ENCODE measurements at regions not wholly inside any gene's neighbourhood (a gene's known extent, or its start where the extent isn't known, plus 50 kb on each side); places are given as distances from the start of the nearest gene placed in this dataset.

- no peak for DNase-seq (ENCODE audit: low read depth in 1 of 2, low spot score in 1 of 2)
These were observed 208.2 kb upstream of the INHBA start for GRCh38 chr7:41910940-41911600.

- DNase-seq (ENCODE audit: low read depth in 1 of 2, low spot score in 1 of 2), result no peak
These were observed 204.6 kb upstream of the INHBA start for GRCh38 chr7:41907444-41907843.

- no peak for DNase-seq (ENCODE audit: low read depth in 1 of 2, low spot score in 1 of 2)
These were observed 197.6 kb upstream of the INHBA start for GRCh38 chr7:41900532-41900931.

- no peak for DNase-seq (ENCODE audit: low read depth in 1 of 2, low spot score in 1 of 2)
These were observed 197.0 kb upstream of the INHBA start for GRCh38 chr7:41899823-41900433.

- DNase-seq (ENCODE audit: low read depth in 1 of 2, low spot score in 1 of 2), result no peak
These were observed 190.8 kb upstream of the INHBA start for GRCh38 chr7:41893656-41894055.

GRCh38 chr7:41892356-41893100 is 189.6 kb upstream of the INHBA start:
- DNase-seq (ENCODE audit: low read depth in 1 of 2, low spot score in 1 of 2), result no peak

- no peak for DNase-seq (ENCODE audit: low read depth in 1 of 2, low spot score in 1 of 2)
These were observed 189.1 kb upstream of the INHBA start for GRCh38 chr7:41891950-41892349.

- DNase-seq (ENCODE audit: low read depth in 1 of 2, low spot score in 1 of 2), result no peak
These were observed 187.9 kb upstream of the INHBA start for GRCh38 chr7:41890631-41891274.

GRCh38 chr7:41889472-41889871 is 186.6 kb upstream of the INHBA start:
- DNase-seq (ENCODE audit: low read depth in 1 of 2, low spot score in 1 of 2), result no peak

- no peak for DNase-seq (ENCODE audit: low read depth in 1 of 2, low spot score in 1 of 2)
These were observed 186.2 kb upstream of the INHBA start for GRCh38 chr7:41889040-41889439.

GRCh38 chr7:41887416-41887815 is 184.5 kb upstream of the INHBA start:
- DNase-seq (ENCODE audit: low read depth in 1 of 2, low spot score in 1 of 2), result no peak

GRCh38 chr7:41886901-41887311 is 184.0 kb upstream of the INHBA start:
- DNase-seq (ENCODE audit: low read depth in 1 of 2, low spot score in 1 of 2), result no peak

GRCh38 chr7:41886262-41886900 is 183.5 kb upstream of the INHBA start:
- DNase-seq (ENCODE audit: low read depth in 1 of 2, low spot score in 1 of 2), result no peak

GRCh38 chr7:41885748-41886147 is 182.9 kb upstream of the INHBA start:
- DNase-seq (ENCODE audit: low read depth in 1 of 2, low spot score in 1 of 2), result no peak

GRCh38 chr7:41885078-41885477 is 182.2 kb upstream of the INHBA start:
- no peak for DNase-seq (ENCODE audit: low read depth in 1 of 2, low spot score in 1 of 2)

GRCh38 chr7:41882745-41883420 is 180.0 kb upstream of the INHBA start:
- DNase-seq (ENCODE audit: low read depth in 1 of 2, low spot score in 1 of 2), result no peak

- no peak for DNase-seq (ENCODE audit: low read depth in 1 of 2, low spot score in 1 of 2)
These were observed 179.4 kb upstream of the INHBA start for GRCh38 chr7:41882256-41882655.

- DNase-seq (ENCODE audit: low read depth in 1 of 2, low spot score in 1 of 2), result peak; percentile 39 to 83
These were observed 178.6 kb upstream of the INHBA start for GRCh38 chr7:41881331-41882130.

- no peak for DNase-seq (ENCODE audit: low read depth in 1 of 2, low spot score in 1 of 2)
These were observed 177.2 kb upstream of the INHBA start for GRCh38 chr7:41880107-41880506.

- DNase-seq (ENCODE audit: low read depth in 1 of 2, low spot score in 1 of 2), result no peak
These were observed 176.5 kb upstream of the INHBA start for GRCh38 chr7:41879403-41879802.

All from activated CD4-positive, alpha-beta T cell treated with anti-CD3 and anti-CD28 coated beads, Interleukin-2, amount 50 U/mL, for 24 hours (primary cell).